ENCODE measurements at regions not wholly inside any gene's neighbourhood (a gene's known extent, or its start where the extent isn't known, plus 50 kb on each side); places are given as distances from the start of the nearest gene placed in this dataset.

- DNase-seq: no peak
These were observed 179.3 kb downstream of the OMA1 start for GRCh38 chr1:58367217-58367616.

GRCh38 chr1:58365328-58365727 lies 181.2 kb downstream of the OMA1 start:
- DNase-seq: no peak

- DNase-seq: no peak
These were observed 182.9 kb downstream of the OMA1 start for GRCh38 chr1:58363585-58363984.

- DNase-seq: no peak
These were observed 185.4 kb downstream of the OMA1 start for GRCh38 chr1:58361134-58361533.

- no peak for DNase-seq
These were observed 188.2 kb downstream of the OMA1 start for GRCh38 chr1:58358346-58358745.

GRCh38 chr1:58356402-58356801 lies 190.1 kb downstream of the OMA1 start:
- no peak for DNase-seq

- no peak for DNase-seq
These were observed 193.4 kb downstream of the OMA1 start for GRCh38 chr1:58353168-58353567.

- DNase-seq: no peak
These were observed 193.9 kb downstream of the OMA1 start for GRCh38 chr1:58352476-58353092.

- DNase-seq: no peak
These were observed 200.5 kb downstream of the OMA1 start for GRCh38 chr1:58346036-58346355.

GRCh38 chr1:58345215-58346035 lies 201.1 kb downstream of the OMA1 start:
- DNase-seq: no peak

- DNase-seq: no peak
These were observed 206.3 kb downstream of the OMA1 start for GRCh38 chr1:58340185-58340584.

- DNase-seq: no peak
These were observed 208.4 kb downstream of the OMA1 start for GRCh38 chr1:58338081-58338480.

- no peak for DNase-seq
These were observed 213.0 kb downstream of the OMA1 start for GRCh38 chr1:58333511-58333910.

GRCh38 chr1:58331156-58331555 lies 215.4 kb downstream of the OMA1 start:
- no peak for DNase-seq

- no peak for DNase-seq
These were observed 220.7 kb downstream of the OMA1 start for GRCh38 chr1:58325866-58326265.

GRCh38 chr1:58324558-58324957 lies 222.0 kb downstream of the OMA1 start:
- DNase-seq: no peak

GRCh38 chr1:58318157-58319005 lies 228.1 kb downstream of the OMA1 start:
- no peak for DNase-seq

GRCh38 chr1:58317694-58318093 lies 228.8 kb downstream of the OMA1 start:
- no peak for DNase-seq

GRCh38 chr1:58317086-58317485 lies 229.4 kb downstream of the OMA1 start:
- no peak for DNase-seq

- DNase-seq: no peak
These were observed 230.4 kb downstream of the OMA1 start for GRCh38 chr1:58316141-58316540.

GRCh38 chr1:58312971-58313563 lies 233.5 kb downstream of the OMA1 start:
- no peak for DNase-seq

- DNase-seq: no peak
These were observed 234.1 kb downstream of the OMA1 start for GRCh38 chr1:58312461-58312860.

GRCh38 chr1:58310881-58311280 lies 235.6 kb downstream of the OMA1 start:
- no peak for DNase-seq
